22Rv1 (cell line): ENCODE measurements at regions not wholly inside any gene's neighbourhood (a gene's known extent, or its start where the extent isn't known, plus 50 kb on each side); places are given as distances from the start of the nearest gene placed in this dataset.

Experiments
- H3K27ac ChIP-seq: fragments of 450-650 bp; 2 replicates; pipeline ENCODE4 v1.5.1; 2017
- ZFX ChIP-seq: fragments of 450-650 bp; IDR thresholded peaks from 2 replicates; pipeline ENCODE4 v1.6.1; 2017; ENCODE audit warnings: antibody characterized with exemption, borderline replicate concordance
- TF ChIP-seq, protein P1 (sequence below): fragments of 450-650 bp; IDR thresholded peaks from 2 replicates; pipeline ENCODE4 v1.5.1; 2017; ENCODE audit warnings: mild to moderate bottlenecking

DNA sequence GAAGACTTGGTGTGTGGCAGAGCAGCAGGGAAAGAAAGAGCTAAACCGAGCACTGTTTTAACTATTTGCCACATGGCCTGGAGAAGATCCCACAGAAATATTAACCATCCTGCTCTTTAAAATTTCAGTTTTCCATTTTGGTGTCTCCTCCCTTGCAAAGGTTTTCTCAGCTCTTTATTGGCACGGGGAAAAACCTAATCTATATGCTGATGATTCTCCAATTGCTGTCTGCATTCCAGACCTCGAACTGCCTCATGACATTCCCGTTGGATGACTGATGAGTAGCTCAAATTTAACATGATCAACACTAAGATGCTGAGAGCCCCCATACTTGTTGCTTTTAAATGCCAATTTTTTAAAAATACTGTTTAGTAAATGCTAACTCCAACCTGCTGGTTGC lies 115.0 kb downstream of the EMP1 start:
- TF ChIP-seq, protein P1, sequence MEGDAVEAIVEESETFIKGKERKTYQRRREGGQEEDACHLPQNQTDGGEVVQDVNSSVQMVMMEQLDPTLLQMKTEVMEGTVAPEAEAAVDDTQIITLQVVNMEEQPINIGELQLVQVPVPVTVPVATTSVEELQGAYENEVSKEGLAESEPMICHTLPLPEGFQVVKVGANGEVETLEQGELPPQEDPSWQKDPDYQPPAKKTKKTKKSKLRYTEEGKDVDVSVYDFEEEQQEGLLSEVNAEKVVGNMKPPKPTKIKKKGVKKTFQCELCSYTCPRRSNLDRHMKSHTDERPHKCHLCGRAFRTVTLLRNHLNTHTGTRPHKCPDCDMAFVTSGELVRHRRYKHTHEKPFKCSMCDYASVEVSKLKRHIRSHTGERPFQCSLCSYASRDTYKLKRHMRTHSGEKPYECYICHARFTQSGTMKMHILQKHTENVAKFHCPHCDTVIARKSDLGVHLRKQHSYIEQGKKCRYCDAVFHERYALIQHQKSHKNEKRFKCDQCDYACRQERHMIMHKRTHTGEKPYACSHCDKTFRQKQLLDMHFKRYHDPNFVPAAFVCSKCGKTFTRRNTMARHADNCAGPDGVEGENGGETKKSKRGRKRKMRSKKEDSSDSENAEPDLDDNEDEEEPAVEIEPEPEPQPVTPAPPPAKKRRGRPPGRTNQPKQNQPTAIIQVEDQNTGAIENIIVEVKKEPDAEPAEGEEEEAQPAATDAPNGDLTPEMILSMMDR = no peak
- no peak for TF ChIP-seq ZFX
- H3K27ac ChIP-seq = no peak overlapping the region

DNA sequence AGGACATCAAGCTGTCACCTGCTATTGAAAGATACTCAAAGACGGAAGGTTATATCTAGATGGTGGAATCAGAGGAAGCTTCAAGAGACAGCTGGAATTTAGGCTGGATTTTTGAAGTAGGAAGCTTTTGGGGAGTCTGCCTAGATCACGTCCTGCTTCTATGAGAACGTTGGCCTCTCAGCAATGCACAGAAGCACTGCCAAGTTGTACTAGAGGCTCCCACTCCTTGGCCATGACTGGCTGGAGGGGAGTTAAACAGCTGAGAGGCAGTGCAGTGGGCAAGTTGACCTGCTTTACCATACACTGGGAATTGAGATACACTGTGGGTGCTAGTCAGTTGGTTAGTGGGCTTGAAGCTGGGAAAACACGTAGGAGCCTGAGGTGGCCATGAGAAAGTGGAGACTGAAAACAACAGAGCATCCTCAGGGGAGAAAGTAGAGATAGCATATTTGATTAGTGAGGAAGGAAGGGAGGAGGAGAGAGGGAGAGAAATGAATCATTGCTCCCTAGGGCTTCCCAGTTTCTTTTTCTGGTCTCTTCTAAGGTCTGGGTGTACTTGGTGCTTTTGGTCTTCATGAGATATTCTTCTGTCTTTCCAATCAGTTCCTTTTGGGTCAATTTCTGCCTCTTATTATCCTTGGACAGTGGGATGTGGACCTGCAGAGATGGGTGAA lies 110.8 kb downstream of the EMP1 start:
- no peak overlapping the region for H3K27ac ChIP-seq
- TF ChIP-seq, protein P1 = no peak
- TF ChIP-seq ZFX = no peak

DNA sequence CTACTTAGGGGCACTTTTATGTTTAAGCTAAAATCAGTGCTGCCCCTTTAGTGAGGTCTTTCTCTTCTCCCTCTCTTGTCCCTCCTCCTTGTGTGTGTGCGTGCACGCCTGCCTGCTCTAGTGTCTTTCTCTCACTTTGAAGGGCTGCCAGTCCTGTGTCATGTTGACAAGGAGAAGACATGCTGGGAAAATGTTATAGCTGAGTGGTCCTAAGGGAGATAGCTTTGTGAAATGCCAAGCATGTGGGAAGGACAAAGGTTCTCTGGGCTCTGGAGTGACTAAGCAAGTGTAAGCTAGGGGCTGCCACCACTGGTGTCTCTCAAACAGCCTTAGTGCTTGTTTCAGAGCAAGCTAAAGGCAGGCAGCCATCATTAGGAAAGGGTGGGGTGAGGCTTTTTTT lies 108.4 kb downstream of the EMP1 start:
- H3K27ac ChIP-seq = no peak overlapping the region
- TF ChIP-seq, protein P1 = no peak
- TF ChIP-seq ZFX = no peak

DNA sequence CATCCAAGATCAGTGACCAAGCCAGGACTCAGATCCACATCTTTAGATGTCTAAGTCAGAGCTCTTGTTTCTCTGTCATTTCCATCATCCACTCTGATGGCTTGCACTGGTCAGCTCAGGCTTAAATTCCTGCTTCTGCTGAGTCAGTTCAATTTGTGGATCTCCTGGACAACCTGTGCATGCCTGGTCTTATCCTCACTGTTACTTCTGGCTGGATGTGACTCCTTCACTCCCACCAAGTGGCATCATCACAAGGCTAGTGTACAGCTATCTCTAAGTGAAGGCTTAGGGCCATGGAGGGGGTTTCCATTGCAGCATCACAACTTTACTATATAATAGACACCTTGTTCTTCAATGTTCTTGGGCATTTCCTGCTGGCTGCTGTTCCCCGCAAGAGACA lies 102.9 kb downstream of the EMP1 start:
- TF ChIP-seq, protein P1 = no peak
- no peak for TF ChIP-seq ZFX
- H3K27ac ChIP-seq = no peak overlapping the region

DNA sequence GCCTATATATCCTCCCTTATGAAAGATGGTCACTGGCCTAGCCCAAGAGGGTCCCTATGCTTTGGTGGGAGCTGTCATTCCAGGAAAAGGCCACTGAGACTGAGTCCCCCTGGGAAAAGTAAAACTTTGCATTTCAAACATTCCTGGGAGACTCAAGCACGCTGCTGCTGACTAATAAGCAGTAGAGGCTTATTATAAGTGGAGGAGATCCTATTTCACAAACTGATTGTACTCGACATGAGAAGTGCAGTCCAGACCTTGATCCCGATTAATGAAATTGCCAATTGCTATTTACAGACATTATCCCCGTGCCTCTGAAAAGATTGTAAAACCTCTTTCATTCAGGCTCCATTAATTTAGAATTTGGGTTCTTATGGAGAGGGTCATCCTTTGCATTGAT lies 96.6 kb downstream of the EMP1 start:
- H3K27ac ChIP-seq = no peak overlapping the region
- TF ChIP-seq ZFX = no peak
- TF ChIP-seq, protein P1 = no peak

DNA sequence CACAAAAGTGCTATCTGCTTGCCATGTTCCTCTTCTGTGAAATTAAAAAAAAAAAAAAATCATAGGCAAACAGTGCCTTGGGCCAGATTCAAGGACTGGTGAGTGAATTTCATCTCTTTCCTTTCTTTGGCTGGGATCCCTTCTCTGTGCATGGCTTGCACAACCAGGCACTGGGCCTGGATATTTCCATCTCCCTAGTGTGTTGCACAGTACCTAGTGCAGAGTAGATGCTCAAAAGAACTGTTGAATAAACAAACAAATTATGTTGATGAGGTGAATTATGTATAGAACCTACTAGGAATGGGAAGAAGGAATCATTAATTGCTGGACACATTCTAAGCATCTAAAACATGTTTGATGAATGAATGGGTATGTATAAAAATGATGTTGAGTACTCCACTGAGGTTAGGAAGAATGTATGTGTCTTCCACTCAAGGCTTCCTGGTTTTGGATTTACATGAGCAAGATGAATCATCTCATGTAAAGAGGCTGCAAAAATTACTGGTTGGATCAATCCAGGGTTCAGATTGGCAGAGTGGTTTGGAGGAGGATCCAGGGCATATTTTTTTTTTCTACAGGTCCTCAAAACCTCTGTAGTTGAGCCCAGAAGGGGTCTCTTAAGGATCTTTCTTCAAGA lies 93.2 kb downstream of the EMP1 start:
- no peak for TF ChIP-seq ZFX
- TF ChIP-seq, protein P1 = no peak
- no peak overlapping the region for H3K27ac ChIP-seq

DNA sequence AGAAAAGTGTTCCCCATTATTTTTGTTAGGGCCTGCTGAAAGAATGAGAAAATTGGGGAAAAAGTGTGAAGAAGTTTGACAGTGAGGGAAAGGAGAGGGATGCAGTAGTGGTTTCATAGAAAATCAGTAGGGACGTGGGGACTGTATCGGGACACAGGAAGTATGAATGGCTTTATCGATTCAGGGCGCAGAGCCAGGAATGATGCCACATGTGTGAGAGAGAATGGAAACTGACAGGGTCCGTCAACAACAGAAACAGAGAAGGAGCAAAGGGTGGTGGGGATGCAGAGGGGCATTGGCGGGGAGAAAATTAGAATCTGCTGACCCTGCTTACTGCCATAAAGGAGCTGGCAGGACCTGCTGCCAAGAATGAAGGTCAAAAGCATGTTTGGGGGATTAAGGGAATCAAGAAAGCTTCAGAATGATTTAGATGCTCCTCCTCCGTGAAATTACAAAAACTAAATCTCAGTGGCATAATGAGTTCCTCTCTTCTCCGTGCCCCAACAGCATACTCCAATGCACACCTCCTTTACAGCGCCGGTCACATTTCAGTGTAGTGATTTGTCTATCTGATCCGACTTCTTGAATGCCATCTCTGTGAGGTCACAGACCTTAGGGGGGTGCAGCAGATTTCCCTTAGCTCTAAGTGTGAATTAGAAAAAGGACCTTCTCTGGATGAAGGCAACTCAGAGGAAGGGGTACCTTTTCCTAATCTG lies 92.6 kb downstream of the EMP1 start:
- H3K27ac ChIP-seq = no peak overlapping the region
- TF ChIP-seq, protein P1 = no peak
- TF ChIP-seq ZFX = no peak
